ENCODE measurements at regions not wholly inside any gene's neighbourhood (a gene's known extent, or its start where the extent isn't known, plus 50 kb on each side); places are given as distances from the start of the nearest gene placed in this dataset.

DNA sequence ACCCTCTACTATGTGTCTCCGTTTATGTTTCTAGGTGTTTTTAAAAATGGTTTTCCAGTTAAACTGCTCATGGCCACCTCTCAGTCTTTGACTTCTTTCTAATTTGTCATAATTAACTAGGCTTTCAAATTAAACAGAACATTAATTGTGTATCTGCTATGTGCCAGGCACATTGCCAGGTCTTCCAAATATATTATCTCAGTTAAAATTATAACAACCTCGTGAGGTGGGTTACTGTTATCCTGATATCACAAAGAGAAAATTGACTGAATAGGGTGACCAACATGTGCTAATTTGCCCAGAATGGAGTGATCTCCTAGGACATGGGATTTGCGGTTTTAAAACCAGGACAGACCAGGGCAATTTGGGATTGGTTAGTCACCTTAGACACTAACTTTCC, 222.4 kb upstream of the TLE3 start:
- TF ChIP-seq, protein P1, sequence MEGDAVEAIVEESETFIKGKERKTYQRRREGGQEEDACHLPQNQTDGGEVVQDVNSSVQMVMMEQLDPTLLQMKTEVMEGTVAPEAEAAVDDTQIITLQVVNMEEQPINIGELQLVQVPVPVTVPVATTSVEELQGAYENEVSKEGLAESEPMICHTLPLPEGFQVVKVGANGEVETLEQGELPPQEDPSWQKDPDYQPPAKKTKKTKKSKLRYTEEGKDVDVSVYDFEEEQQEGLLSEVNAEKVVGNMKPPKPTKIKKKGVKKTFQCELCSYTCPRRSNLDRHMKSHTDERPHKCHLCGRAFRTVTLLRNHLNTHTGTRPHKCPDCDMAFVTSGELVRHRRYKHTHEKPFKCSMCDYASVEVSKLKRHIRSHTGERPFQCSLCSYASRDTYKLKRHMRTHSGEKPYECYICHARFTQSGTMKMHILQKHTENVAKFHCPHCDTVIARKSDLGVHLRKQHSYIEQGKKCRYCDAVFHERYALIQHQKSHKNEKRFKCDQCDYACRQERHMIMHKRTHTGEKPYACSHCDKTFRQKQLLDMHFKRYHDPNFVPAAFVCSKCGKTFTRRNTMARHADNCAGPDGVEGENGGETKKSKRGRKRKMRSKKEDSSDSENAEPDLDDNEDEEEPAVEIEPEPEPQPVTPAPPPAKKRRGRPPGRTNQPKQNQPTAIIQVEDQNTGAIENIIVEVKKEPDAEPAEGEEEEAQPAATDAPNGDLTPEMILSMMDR (IDR thresholded peaks at IDR 0.05): no peak
- TF ChIP-seq POLR2A (IDR thresholded peaks at IDR 0.05) (no peak), EP300 (IDR thresholded peaks at IDR 0.05) (no peak)
